Suppressor macrophage (primary cell): ENCODE measurements at regions not wholly inside any gene's neighbourhood (a gene's known extent, or its start where the extent isn't known, plus 50 kb on each side); places are given as distances from the start of the nearest gene placed in this dataset.

ENCODE experiments used
- DNase-seq, 4 experiments: peaks; one replicate each; pipeline ENCODE4 v3.0.0-alpha.2; 2020 to 2022

DNA sequence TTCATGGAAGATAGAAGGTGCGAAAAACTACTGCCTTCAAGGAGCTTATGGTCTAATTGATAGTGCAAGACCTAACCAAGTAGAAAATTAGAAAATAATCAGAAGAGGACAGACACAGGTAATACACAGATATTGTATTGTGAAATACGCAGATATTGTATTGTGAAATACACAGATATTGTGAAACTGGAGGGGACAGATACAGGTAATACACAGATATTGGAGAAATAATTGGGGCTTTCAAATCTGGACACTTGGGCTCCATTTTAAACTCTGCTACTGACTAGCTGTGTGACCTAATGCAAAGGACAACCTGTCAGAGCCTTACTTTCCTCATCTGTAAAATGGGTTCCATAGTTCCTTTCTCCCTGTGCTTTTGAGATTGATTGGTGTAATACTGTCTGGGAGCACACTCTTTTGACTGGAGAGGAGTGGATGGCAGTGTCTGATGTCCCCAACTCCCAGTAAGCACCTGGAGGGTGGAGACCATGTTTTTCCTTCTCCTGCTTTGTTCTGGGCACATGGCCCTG lies 272.8 kb downstream of the TLE3 start:
- no peak for DNase-seq

DNA sequence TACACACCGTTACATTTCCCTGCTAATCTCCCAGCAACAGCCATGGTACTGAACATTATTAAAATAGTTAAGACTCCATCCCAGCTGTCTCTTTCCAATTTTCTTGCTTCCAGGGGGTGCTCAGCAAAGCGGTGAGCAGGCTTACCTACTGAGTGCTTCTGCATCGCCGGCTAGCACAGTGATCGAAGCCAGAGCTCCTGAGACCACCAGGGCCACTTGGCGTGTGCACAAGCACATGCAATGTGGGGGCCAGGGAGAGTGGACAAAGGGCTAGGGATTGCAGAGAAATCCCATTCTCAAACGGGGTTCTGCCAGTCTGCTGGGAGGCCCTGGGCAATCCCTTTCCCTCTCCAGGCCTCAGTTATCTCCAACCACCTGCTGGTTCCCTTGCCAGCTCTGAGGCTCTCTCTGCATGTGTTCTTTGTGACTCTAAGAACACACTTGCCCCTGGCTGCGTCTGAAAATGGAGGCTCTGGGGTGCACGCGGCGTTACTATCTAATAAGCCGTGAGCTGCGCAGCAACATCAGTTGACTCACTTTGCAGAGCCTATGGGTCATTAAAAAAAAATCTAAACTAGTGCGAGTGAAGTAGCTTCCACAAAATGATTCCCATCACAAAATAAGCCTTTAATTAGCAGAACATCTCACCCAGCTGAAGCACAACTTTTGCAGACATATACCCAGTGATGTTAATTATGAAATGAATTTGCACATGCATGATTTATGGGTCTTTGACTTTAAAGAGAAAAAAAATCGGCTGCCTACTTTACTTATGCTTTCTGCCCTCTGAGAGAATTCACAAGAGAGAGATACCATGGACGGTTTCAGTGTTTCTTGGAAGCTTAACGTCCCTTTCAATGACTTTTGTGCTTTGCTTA lies 271.5 kb downstream of the TLE3 start:
- DNase-seq, result no peak

DNA sequence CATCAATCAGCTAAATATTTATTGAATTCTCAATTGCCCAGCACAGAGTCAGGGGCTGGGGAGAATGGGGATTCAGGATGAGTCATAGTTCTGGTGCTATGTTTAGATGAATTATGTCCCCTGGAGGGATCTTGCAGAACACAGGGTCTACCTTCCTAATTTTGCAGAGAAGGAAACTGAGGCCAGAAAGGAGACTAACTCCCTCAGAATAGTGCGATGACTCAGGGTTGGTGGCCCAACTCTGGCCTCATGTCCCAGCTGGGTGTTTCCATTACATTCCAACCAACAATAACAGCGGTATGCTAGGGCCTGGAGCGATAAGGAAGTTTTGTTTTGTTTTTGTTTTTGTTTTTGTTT lies 270.9 kb downstream of the TLE3 start:
- no peak for DNase-seq

DNA sequence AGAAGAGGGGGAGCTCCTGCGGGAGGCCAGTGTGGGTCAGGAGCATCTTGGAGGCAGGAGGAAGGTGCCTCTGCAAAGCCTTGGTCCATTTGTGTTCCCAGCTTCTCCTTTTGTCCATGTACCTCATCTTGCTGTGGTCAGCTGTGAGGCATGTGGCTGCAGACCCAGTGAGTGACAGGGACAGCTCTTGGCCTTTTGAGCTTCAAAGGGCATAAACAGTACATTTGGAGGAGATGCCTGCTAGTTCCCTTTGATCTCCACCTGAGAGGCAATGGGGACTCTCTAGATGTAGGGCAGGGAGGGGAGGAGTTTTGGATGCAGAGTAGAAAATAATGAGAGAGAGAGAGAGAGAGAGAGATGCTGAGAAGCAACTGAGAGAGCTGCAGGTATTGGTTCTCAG lies 270.0 kb downstream of the TLE3 start:
- DNase-seq, result no peak

DNA sequence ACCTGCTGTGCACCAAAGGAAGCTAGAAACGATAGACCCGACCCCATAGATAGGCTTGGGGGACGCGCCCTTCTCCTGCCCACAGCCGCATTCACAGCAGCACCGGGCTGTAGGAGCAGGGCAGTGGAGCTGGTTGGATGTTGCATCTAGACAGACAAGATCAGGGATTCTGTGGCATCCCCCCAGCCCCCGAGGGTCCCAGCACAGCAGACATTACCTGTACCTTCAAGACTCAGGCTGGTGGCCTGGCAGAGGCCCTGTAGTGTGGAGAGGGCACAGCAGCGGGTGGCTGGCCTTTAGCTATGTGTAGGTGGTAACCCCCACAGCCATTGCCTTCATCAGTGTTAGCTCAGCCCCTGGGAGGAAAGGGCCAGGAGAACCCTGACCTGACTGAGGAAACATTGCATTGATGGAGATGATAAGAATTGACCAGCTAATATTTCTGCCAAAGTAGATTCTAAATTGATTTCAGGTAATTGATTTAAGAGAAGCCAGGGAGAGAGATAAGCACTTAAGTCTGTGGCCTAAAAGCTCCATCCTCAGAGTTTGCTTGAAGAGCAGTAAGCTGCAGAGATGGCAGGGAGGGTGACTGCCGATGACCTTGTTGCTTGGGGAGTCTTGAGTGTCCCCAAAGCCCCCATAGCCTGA lies 269.4 kb downstream of the TLE3 start:
- no peak for DNase-seq

DNA sequence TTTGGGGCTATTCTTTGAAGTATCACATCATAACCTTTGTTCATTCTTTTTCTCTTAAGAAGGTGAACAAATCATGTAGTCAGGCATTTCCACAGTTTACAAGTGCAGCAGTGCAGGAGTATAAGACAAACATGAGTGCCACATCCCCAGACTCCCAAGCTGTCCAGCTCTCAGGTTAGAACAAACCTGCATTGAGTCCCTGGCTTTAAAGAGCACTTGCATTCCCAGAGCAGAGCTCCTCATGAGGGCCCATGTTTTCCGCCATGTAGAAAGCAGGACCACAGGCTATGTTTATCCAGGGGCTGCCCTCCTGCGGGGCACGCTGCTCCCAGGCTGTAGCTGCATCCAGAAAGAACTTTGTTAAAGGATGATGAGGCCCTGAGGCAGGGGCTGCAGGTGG lies 267.7 kb downstream of the TLE3 start:
- no peak for DNase-seq

GRCh38 chr15:69830430-69830829 lies 267.3 kb downstream of the TLE3 start:
- DNase-seq, result no peak

- DNase-seq, result no peak
Observed at GRCh38 chr15:69830876-69831275, 266.8 kb downstream of the TLE3 start.

- no peak for DNase-seq
Observed at GRCh38 chr15:69834267-69834666, 263.4 kb downstream of the TLE3 start.

GRCh38 chr15:69834761-69835160 lies 263.0 kb downstream of the TLE3 start:
- DNase-seq, result no peak

DNA sequence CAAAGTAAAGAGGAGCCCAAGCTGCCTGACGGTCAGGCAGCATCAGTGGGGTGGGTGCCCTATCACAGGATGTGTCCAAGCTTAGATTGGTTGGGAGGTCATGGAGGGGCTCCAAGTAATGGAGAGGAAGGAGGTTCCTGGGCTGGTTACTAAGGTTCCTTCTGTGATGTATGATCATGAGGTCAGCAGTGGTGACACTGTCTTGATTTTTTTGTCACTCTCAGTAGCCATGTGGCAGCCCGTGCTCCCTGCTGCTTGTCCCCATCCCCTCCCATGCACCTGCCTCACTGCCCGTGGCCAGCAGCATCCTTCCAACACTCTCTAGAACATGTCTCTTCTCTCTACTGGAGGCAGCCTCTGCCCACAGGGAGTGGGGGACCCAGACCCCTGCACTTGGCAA lies 261.7 kb downstream of the TLE3 start:
- DNase-seq, result no peak

- DNase-seq, result no peak
Observed at GRCh38 chr15:69836526-69837230, 261.0 kb downstream of the TLE3 start.

DNA sequence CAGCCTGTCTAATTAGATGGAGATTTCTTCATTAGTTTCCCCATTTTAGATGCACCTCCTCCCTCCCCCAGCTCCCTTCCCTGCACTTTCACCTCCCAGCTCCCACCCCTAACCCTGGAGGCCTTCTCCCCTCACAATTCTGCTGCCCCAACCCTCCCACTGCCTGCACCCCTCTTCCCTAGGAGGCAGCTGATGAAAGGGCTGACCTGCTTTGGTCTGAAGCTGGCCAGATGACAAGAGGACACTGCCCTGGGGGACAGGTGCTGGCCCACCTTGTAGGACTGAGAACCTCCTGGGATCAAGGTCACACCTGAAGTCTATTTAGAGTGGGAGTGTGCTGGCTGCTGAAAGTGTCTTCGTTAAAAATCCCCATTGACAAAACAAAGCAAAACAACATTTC lies 259.4 kb downstream of the TLE3 start:
- DNase-seq, result no peak

GRCh38 chr15:69838994-69839393 lies 258.7 kb downstream of the TLE3 start:
- DNase-seq, result no peak

- DNase-seq, result no peak
Observed at GRCh38 chr15:69841113-69841828, 256.4 kb downstream of the TLE3 start.

GRCh38 chr15:69842851-69843250 lies 254.9 kb downstream of the TLE3 start:
- DNase-seq, result no peak

- no peak for DNase-seq
Observed at GRCh38 chr15:69843276-69843899, 254.3 kb downstream of the TLE3 start.

- DNase-seq, result no peak
Observed at GRCh38 chr15:69843900-69844304, 253.8 kb downstream of the TLE3 start.

- no peak for DNase-seq
Observed at GRCh38 chr15:69845159-69845558, 252.6 kb downstream of the TLE3 start.

GRCh38 chr15:69847625-69848024 lies 250.1 kb downstream of the TLE3 start:
- no peak for DNase-seq

GRCh38 chr15:69848096-69848495 lies 249.6 kb downstream of the TLE3 start:
- DNase-seq, result no peak

- no peak for DNase-seq
Observed at GRCh38 chr15:69848551-69849231, 249.0 kb downstream of the TLE3 start.
